Panc1 (cell line): ENCODE measurements at regions not wholly inside any gene's neighbourhood (a gene's known extent, or its start where the extent isn't known, plus 50 kb on each side); places are given as distances from the start of the nearest gene placed in this dataset.

Experiments
- ATAC-seq: fragments of 200-7000 bp; cut with Tn5 transposase; 2 replicates; pipeline ENCODE4 v1.9.1; 2020; ENCODE audit warnings: mild to moderate bottlenecking, moderate library complexity
- BruUV-seq: library from RNA; stranded (reverse); fragments of 400-500 nt; replicated peaks from 2 replicates; lab custom pipeline; 2021; lab: Mats Ljungman, UMichigan
- CTCF ChIA-PET: fragments of 300-600 bp; sonication (Branson Sonifier 250); formaldehyde crosslinking; loops from one replicate; lab custom pipeline; 2022; ENCODE audit warnings: antibody characterized with exemption; lab: Charles Lee
- POLR2A ChIA-PET: fragments of 300-600 bp; sonication (Branson Sonifier 250); formaldehyde crosslinking; loops from one replicate; lab custom pipeline; 2022; ENCODE audit warnings: antibody characterized with exemption; lab: Charles Lee
- DNase-seq: peaks from one replicate; pipeline ENCODE4 v3.0.0-alpha.2; 2010; ENCODE audit warnings: low read depth, low spot score
- H3K27ac ChIP-seq: 2 replicates; pipeline ENCODE4 v1.5.1; 2011; ENCODE audit warnings: mild to moderate bottlenecking, low read length, inconsistent platforms
- H3K27me3 ChIP-seq: fragments of 200-500 bp; sonication (Bioruptor generic); 2 replicates; pipeline ENCODE4 v1.6.0; 2014; ENCODE audit warnings: low read length, inconsistent platforms; ENCODE audit not compliant: control insufficient read depth, insufficient read depth
- H3K36me3 ChIP-seq: fragments of 200-500 bp; sonication (Bioruptor generic); 2 replicates; pipeline ENCODE4 v1.5.1; 2014; ENCODE audit warnings: inconsistent platforms, mild to moderate bottlenecking, low read length, moderate library complexity; ENCODE audit not compliant: control insufficient read depth, insufficient read depth
- H3K4me1 ChIP-seq: 2 replicates; pipeline ENCODE4 v1.5.1; 2011; ENCODE audit warnings: inconsistent platforms, mild to moderate bottlenecking, low read length, moderate library complexity; ENCODE audit not compliant: control insufficient read depth, insufficient read depth
- H3K4me3 ChIP-seq, 2 experiments: 2 replicates each; pipeline ENCODE4 v1.5.1; 2011 to 2012; ENCODE audit warnings: low read depth in 2 of 2, low read length in 2 of 2, mild to moderate bottlenecking in 2 of 2, inconsistent platforms in 1 of 2, moderate library complexity in 1 of 2
- H3K9me3 ChIP-seq: fragments of 200-500 bp; sonication (Bioruptor generic); 2 replicates; pipeline ENCODE4 v1.5.1; 2014; ENCODE audit warnings: low read depth, mild to moderate bottlenecking, inconsistent platforms, low read length, moderate library complexity; ENCODE audit not compliant: control insufficient read depth, insufficient read depth
- POLR2AphosphoS5 ChIP-seq: IDR thresholded peaks from 2 replicates; pipeline ENCODE4 v1.6.1; 2012; ENCODE audit warnings: mild to moderate bottlenecking, low read depth, low read length, moderate library complexity
- SIN3A ChIP-seq: IDR thresholded peaks from 2 replicates; pipeline ENCODE4 v1.6.1; 2012; ENCODE audit warnings: low read depth, mild to moderate bottlenecking, low read length, moderate library complexity, borderline replicate concordance; ENCODE audit not compliant: insufficient read depth
- TCF7L2 ChIP-seq: IDR thresholded peaks from 2 replicates; pipeline ENCODE4 v1.6.1; 2011; ENCODE audit warnings: mild to moderate bottlenecking, low read depth, low read length, inconsistent platforms
- in situ Hi-C: cut with HindIII; loops from 2 replicates; pipeline ENCODE4 v1.10.0; 2016; ENCODE audit warnings: low sequenced_read_pairs, low pct_unique_long_range_greater_than_20kb
- intact Hi-C: fragments of 100-400 bp; cut with micrococcal nuclease; formaldehyde crosslinking; loops from one replicate; pipeline ENCODE4 v1.10.0; 2022; ENCODE audit not compliant: unreplicated experiment
- TF ChIP-seq, protein P1 (sequence below), 2 experiments: IDR thresholded peaks; 2 replicates each; pipeline ENCODE4 v1.6.1; 2011 to 2012; ENCODE audit warnings: low read depth in 2 of 2, control low read depth in 1 of 2, low read length in 1 of 2, mild to moderate bottlenecking in 1 of 2, moderate library complexity in 1 of 2; ENCODE audit not compliant: insufficient read depth in 1 of 2
- TF ChIP-seq, protein P2 (sequence below): fragments of 450-650 bp; IDR thresholded peaks from 2 replicates; pipeline ENCODE4 v1.5.1; 2017; ENCODE audit warnings: mild to moderate bottlenecking

DNA sequence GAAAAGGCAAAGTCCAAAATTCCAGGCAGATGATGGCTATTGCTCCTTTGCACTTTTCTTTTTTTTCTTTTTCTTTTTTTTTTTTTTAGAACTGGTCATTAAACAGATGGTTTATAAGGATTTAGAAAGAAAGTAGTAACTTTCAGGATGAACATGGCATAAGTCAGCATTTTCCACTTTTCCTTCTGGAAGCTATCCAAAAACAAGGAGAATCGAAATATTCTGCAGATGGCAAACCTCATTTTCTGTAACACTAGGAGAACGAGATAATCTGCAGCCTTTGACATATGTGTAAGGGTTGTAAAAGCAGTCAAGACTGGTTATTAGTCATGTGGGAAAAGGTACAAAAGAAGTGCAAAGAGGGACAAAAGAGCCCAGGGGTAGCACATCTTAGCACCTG is 69.1 kb upstream of the PUM3 start:
- in situ Hi-C loops: no loop called here
- ATAC-seq (no peak), DNase-seq (no peak)
- intact Hi-C loops: no loop called here
- Histone ChIP-seq H3K27me3 (no peaks in the 10 kb centered on the region), H3K36me3 (no peaks in the 10 kb centered on the region), H3K9me3 (no peaks in the 10 kb centered on the region), H3K4me1 (no peaks in the 10 kb centered on the region), H3K4me3 (no peak overlapping the region), H3K27ac (no peak overlapping the region)
- ChIA-PET CTCF (no interaction called here), POLR2A (no interaction called here)
- TF ChIP-seq, protein P1, sequence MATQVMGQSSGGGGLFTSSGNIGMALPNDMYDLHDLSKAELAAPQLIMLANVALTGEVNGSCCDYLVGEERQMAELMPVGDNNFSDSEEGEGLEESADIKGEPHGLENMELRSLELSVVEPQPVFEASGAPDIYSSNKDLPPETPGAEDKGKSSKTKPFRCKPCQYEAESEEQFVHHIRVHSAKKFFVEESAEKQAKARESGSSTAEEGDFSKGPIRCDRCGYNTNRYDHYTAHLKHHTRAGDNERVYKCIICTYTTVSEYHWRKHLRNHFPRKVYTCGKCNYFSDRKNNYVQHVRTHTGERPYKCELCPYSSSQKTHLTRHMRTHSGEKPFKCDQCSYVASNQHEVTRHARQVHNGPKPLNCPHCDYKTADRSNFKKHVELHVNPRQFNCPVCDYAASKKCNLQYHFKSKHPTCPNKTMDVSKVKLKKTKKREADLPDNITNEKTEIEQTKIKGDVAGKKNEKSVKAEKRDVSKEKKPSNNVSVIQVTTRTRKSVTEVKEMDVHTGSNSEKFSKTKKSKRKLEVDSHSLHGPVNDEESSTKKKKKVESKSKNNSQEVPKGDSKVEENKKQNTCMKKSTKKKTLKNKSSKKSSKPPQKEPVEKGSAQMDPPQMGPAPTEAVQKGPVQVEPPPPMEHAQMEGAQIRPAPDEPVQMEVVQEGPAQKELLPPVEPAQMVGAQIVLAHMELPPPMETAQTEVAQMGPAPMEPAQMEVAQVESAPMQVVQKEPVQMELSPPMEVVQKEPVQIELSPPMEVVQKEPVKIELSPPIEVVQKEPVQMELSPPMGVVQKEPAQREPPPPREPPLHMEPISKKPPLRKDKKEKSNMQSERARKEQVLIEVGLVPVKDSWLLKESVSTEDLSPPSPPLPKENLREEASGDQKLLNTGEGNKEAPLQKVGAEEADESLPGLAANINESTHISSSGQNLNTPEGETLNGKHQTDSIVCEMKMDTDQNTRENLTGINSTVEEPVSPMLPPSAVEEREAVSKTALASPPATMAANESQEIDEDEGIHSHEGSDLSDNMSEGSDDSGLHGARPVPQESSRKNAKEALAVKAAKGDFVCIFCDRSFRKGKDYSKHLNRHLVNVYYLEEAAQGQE (IDR thresholded peaks at IDR 0.05; ENCODE audit: insufficient read depth in 1 of 2, low read depth in 2 of 2, low read length in 1 of 2): no peak
- TF ChIP-seq SIN3A (no peak), TCF7L2 (no peak), POLR2AphosphoS5 (no peak)
- TF ChIP-seq, protein P2, sequence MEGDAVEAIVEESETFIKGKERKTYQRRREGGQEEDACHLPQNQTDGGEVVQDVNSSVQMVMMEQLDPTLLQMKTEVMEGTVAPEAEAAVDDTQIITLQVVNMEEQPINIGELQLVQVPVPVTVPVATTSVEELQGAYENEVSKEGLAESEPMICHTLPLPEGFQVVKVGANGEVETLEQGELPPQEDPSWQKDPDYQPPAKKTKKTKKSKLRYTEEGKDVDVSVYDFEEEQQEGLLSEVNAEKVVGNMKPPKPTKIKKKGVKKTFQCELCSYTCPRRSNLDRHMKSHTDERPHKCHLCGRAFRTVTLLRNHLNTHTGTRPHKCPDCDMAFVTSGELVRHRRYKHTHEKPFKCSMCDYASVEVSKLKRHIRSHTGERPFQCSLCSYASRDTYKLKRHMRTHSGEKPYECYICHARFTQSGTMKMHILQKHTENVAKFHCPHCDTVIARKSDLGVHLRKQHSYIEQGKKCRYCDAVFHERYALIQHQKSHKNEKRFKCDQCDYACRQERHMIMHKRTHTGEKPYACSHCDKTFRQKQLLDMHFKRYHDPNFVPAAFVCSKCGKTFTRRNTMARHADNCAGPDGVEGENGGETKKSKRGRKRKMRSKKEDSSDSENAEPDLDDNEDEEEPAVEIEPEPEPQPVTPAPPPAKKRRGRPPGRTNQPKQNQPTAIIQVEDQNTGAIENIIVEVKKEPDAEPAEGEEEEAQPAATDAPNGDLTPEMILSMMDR: no peak
- no TSS peak for BruUV-seq

DNA sequence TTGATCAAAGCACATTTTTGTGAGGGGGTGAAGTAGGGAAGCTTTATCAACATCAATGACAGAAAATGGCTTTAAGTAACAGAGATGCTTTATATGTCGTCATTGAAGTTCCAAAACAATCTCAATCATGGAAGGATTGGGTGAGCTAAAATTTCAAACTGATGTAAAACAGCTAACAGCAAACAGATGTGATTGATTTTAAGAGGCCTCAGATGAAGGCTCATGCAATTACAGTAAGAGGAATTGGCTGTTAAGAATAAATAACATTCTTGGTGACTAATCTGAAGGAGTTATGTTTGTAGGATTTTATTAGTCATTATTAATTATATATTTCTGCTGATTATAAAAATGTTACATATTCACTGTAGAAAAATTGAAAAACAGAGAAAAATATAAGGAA is 63.5 kb upstream of the PUM3 start:
- Histone ChIP-seq H3K9me3 (no peaks in the 10 kb centered on the region), H3K27ac (no peak overlapping the region), H3K4me3 (no peak overlapping the region), H3K4me1 (no peaks in the 10 kb centered on the region), H3K36me3 (no peaks in the 10 kb centered on the region), H3K27me3 (no peaks in the 10 kb centered on the region)
- ATAC-seq: no peak
- TF ChIP-seq TCF7L2 (no peak), POLR2AphosphoS5 (no peak), SIN3A (no peak)
- TF ChIP-seq, protein P2: no peak
- TF ChIP-seq, protein P1 (IDR thresholded peaks at IDR 0.05; ENCODE audit: insufficient read depth in 1 of 2, low read depth in 2 of 2, low read length in 1 of 2): no peak
- BruUV-seq: no TSS peak
- intact Hi-C loops: no loop called here
- ChIA-PET POLR2A (no interaction called here), CTCF (no interaction called here)
- DNase-seq: no peak
- in situ Hi-C loops: no loop called here
